ENCODE measurements at regions not wholly inside any gene's neighbourhood (a gene's known extent, or its start where the extent isn't known, plus 50 kb on each side); places are given as distances from the start of the nearest gene placed in this dataset.

GRCh38 chr2:35163948-35164347 lies 1191.6 kb upstream of the CRIM1 start:
- Histone ChIP-seq H4K20me1 (ENCODE audit: insufficient read depth, low read length, poor library complexity, severe bottlenecking) (no peaks in the 10 kb centered on the region), H3K4me1 (ENCODE audit: insufficient read depth, low read length, poor library complexity, severe bottlenecking) (no peaks in the 10 kb centered on the region), H3K36me3 (ENCODE audit: insufficient read depth, low read length) (no peaks in the 10 kb centered on the region), H3K4me2 (ENCODE audit: low read depth, low read length, poor library complexity, severe bottlenecking) (no peak overlapping the region), H2AFZ (ENCODE audit: low read length) (no peak overlapping the region), H3K9ac (ENCODE audit: low read depth, low read length, poor library complexity, severe bottlenecking) (no peak overlapping the region), H3K79me2 (ENCODE audit: insufficient read depth, low read length) (no peaks in the 10 kb centered on the region), H3K27me3 (ENCODE audit: insufficient read depth, low read length, poor library complexity, severe bottlenecking) (no peaks in the 10 kb centered on the region), H3F3A (ENCODE audit: low read depth) (no peaks in the 10 kb centered on the region), H3K9me3 (ENCODE audit: insufficient read depth, low read depth, low read length) (no peaks in the 10 kb centered on the region), H3K9me2 (replicated peaks; ENCODE audit: low read depth, low read length) (no peaks in the 10 kb centered on the region), H3K4me3 (ENCODE audit: low read length, poor library complexity, severe bottlenecking) (no peak overlapping the region)
- TF ChIP-seq, protein P1, sequence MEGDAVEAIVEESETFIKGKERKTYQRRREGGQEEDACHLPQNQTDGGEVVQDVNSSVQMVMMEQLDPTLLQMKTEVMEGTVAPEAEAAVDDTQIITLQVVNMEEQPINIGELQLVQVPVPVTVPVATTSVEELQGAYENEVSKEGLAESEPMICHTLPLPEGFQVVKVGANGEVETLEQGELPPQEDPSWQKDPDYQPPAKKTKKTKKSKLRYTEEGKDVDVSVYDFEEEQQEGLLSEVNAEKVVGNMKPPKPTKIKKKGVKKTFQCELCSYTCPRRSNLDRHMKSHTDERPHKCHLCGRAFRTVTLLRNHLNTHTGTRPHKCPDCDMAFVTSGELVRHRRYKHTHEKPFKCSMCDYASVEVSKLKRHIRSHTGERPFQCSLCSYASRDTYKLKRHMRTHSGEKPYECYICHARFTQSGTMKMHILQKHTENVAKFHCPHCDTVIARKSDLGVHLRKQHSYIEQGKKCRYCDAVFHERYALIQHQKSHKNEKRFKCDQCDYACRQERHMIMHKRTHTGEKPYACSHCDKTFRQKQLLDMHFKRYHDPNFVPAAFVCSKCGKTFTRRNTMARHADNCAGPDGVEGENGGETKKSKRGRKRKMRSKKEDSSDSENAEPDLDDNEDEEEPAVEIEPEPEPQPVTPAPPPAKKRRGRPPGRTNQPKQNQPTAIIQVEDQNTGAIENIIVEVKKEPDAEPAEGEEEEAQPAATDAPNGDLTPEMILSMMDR (conservative IDR thresholded peaks at IDR 0.05; ENCODE audit: low read length) = no peak
- no peak for TF ChIP-seq EZH2phosphoT487 (IDR thresholded peaks at IDR 0.05; ENCODE audit: borderline replicate concordance)

- H3K9me2 ChIP-seq (replicated peaks; ENCODE audit: low read depth, low read length) = no peaks in the 10 kb centered on the region
- H3K27me3 ChIP-seq (ENCODE audit: insufficient read depth, low read length, poor library complexity, severe bottlenecking) = no peaks in the 10 kb centered on the region
- no peaks in the 10 kb centered on the region for H3K4me1 ChIP-seq (ENCODE audit: insufficient read depth, low read length, poor library complexity, severe bottlenecking)
- no peak overlapping the region for H3K4me2 ChIP-seq (ENCODE audit: low read depth, low read length, poor library complexity, severe bottlenecking)
- H3K36me3 ChIP-seq (ENCODE audit: insufficient read depth, low read length) = no peaks in the 10 kb centered on the region
- TF ChIP-seq, protein P1 (conservative IDR thresholded peaks at IDR 0.05; ENCODE audit: low read length) = no peak
- no peak for TF ChIP-seq EZH2phosphoT487 (IDR thresholded peaks at IDR 0.05; ENCODE audit: borderline replicate concordance)
- no peak overlapping the region for H3K4me3 ChIP-seq (ENCODE audit: low read length, poor library complexity, severe bottlenecking)
- no peaks in the 10 kb centered on the region for H3F3A ChIP-seq (ENCODE audit: low read depth)
- no peaks in the 10 kb centered on the region for H3K9me3 ChIP-seq (ENCODE audit: insufficient read depth, low read depth, low read length)
- H3K9ac ChIP-seq (ENCODE audit: low read depth, low read length, poor library complexity, severe bottlenecking) = no peak overlapping the region
- H3K79me2 ChIP-seq (ENCODE audit: insufficient read depth, low read length) = no peaks in the 10 kb centered on the region
- no peaks in the 10 kb centered on the region for H4K20me1 ChIP-seq (ENCODE audit: insufficient read depth, low read length, poor library complexity, severe bottlenecking)
- no peak overlapping the region for H2AFZ ChIP-seq (ENCODE audit: low read length)
These were observed 1194.7 kb upstream of the CRIM1 start for GRCh38 chr2:35160871-35161270.

DNA sequence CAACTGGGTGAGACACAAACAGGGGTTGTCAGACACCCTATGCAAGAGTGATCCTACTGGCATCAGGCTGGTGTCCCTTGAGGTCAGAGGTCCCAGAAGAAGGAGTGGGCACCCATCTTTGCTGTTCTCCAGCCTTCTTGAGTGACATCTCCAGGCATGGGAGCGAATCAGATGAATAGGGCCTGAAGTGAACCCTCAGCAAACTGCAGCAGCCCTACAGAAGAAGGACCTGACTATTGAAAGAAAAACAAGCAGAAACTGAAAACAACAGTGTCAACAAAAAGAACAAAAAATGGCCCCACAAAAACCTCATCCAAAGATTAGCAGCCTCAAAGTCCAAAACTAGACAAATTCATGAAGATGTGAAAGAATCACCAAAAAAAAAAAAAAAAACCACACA lies 1229.7 kb upstream of the CRIM1 start:
- Histone ChIP-seq H3F3A (ENCODE audit: low read depth) (no peaks in the 10 kb centered on the region), H3K36me3 (ENCODE audit: insufficient read depth, low read length) (no peaks in the 10 kb centered on the region), H4K20me1 (ENCODE audit: insufficient read depth, low read length, poor library complexity, severe bottlenecking) (no peaks in the 10 kb centered on the region), H3K79me2 (ENCODE audit: insufficient read depth, low read length) (no peaks in the 10 kb centered on the region), H3K27me3 (ENCODE audit: insufficient read depth, low read length, poor library complexity, severe bottlenecking) (no peaks in the 10 kb centered on the region), H3K9me3 (ENCODE audit: insufficient read depth, low read depth, low read length) (no peaks in the 10 kb centered on the region), H3K4me1 (ENCODE audit: insufficient read depth, low read length, poor library complexity, severe bottlenecking) (no peaks in the 10 kb centered on the region), H3K9ac (ENCODE audit: low read depth, low read length, poor library complexity, severe bottlenecking) (no peak overlapping the region), H3K4me3 (ENCODE audit: low read length, poor library complexity, severe bottlenecking) (no peak overlapping the region), H3K9me2 (replicated peaks; ENCODE audit: low read depth, low read length) (no peaks in the 10 kb centered on the region), H3K4me2 (ENCODE audit: low read depth, low read length, poor library complexity, severe bottlenecking) (no peak overlapping the region), H2AFZ (ENCODE audit: low read length) (no peak overlapping the region)
- TF ChIP-seq EZH2phosphoT487 (IDR thresholded peaks at IDR 0.05; ENCODE audit: borderline replicate concordance) = no peak
- TF ChIP-seq, protein P1 (conservative IDR thresholded peaks at IDR 0.05; ENCODE audit: low read length) = no peak
